Kidney (tissue), 13 donors: ENCODE measurements at regions not wholly inside any gene's neighbourhood (a gene's known extent, or its start where the extent isn't known, plus 50 kb on each side); places are given as distances from the start of the nearest gene placed in this dataset.

Experiments
- DNase-seq, 5 donors: peaks; one replicate each; pipeline ENCODE4 v3.0.0-alpha.2; 2013 to 2020
- FAIRE-seq: peaks from 2 replicates; lab custom pipeline; 2012; peaks lifted over from hg19 to GRCh38; lab: Jason Lieb, UNC
- H3K27ac ChIP-seq, 2 donors: one replicate each; pipeline ENCODE4 v1.7.0; 2013; ENCODE audit warnings: low read depth in 2 of 2, low read length in 2 of 2, inconsistent platforms in 1 of 2
- H3K27me3 ChIP-seq: one replicate; pipeline ENCODE4 v1.7.1; 2013; ENCODE audit warnings: low read length, inconsistent platforms; ENCODE audit not compliant: control insufficient read depth, insufficient read depth
- H3K36me3 ChIP-seq, 3 donors: one replicate each; pipeline versions ENCODE4 v1.7.0 to v1.7.1; 2013; ENCODE audit warnings: low read length in 3 of 3, control low read depth in 1 of 3, inconsistent platforms in 1 of 3; ENCODE audit not compliant: insufficient read depth in 3 of 3, control insufficient read depth in 2 of 3
- H3K4me1 ChIP-seq, 3 donors: one replicate each; pipeline versions ENCODE4 v1.7.0 to v1.7.1; 2013; ENCODE audit warnings: low read length in 3 of 3, inconsistent platforms in 1 of 3, low read depth in 1 of 3; ENCODE audit not compliant: control insufficient read depth in 2 of 3, insufficient read depth in 2 of 3
- H3K4me3 ChIP-seq, 3 donors: one replicate each; pipeline versions ENCODE4 v1.7.0 to v1.8.1; 2013; ENCODE audit warnings: low read length in 3 of 3, control low read depth in 1 of 3, inconsistent platforms in 1 of 3
- H3K9ac ChIP-seq, 3 donors: one replicate each; pipeline versions ENCODE4 v1.7.0 to v1.7.1; 2013; ENCODE audit warnings: low read length in 3 of 3, control low read depth in 1 of 3, inconsistent platforms in 1 of 3
- H3K9me3 ChIP-seq, 3 donors: one replicate each; pipeline versions ENCODE4 v1.7.0 to v1.7.1; 2013; ENCODE audit warnings: low read length in 3 of 3, control low read depth in 1 of 3, inconsistent platforms in 1 of 3; ENCODE audit not compliant: control insufficient read depth in 2 of 3, insufficient read depth in 1 of 3
- intact Hi-C: fragments of 100-400 bp; cut with DNase I; formaldehyde crosslinking; loops from one replicate; pipeline ENCODE4 v1.11.1; 2022
- TF ChIP-seq, protein P1 (sequence below): IDR thresholded peaks from 3 replicates; pipeline ENCODE4 v1.5.1; 2012; ENCODE audit warnings: mild to moderate bottlenecking, moderate library complexity, borderline replicate concordance; ENCODE audit not compliant: insufficient read depth; ENCODE audit errors: extremely low read depth
- donor health status: control.
- donor health status: control.
- donor health status: control.
- donor health status: control.
- donor health status: control.
- donor health status: DM: yes; HTN: yes; CAD: no.
- donor health status: Normal renal cell carcinoma (clear cell type).

- H3K27ac ChIP-seq = no peak overlapping the region
- no peaks in the 10 kb centered on the region for H3K27me3 ChIP-seq
- TF ChIP-seq, protein P1, sequence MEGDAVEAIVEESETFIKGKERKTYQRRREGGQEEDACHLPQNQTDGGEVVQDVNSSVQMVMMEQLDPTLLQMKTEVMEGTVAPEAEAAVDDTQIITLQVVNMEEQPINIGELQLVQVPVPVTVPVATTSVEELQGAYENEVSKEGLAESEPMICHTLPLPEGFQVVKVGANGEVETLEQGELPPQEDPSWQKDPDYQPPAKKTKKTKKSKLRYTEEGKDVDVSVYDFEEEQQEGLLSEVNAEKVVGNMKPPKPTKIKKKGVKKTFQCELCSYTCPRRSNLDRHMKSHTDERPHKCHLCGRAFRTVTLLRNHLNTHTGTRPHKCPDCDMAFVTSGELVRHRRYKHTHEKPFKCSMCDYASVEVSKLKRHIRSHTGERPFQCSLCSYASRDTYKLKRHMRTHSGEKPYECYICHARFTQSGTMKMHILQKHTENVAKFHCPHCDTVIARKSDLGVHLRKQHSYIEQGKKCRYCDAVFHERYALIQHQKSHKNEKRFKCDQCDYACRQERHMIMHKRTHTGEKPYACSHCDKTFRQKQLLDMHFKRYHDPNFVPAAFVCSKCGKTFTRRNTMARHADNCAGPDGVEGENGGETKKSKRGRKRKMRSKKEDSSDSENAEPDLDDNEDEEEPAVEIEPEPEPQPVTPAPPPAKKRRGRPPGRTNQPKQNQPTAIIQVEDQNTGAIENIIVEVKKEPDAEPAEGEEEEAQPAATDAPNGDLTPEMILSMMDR = no peak
- DNase-seq (peak in 2 of 5 donors; percentile 23 to 29), FAIRE-seq (no peak)
- intact Hi-C loops = no loop called here
- H3K4me3 ChIP-seq = no peak overlapping the region
- no peaks in the 10 kb centered on the region for H3K9me3 ChIP-seq
- peaks cover 0 to under 1% (median 0%) of the 10 kb centered on the region in 3 donors for H3K4me1 ChIP-seq
- peaks cover 0 to 6% (median 0%) of the 10 kb centered on the region in 3 donors for H3K36me3 ChIP-seq
- no peak overlapping the region for H3K9ac ChIP-seq
These were observed 57.3 kb downstream of the ARL6IP4 start for GRCh38 chr12:123037791-123038190.

GRCh38 chr12:123036466-123037285, 56.2 kb downstream of the ARL6IP4 start:
- TF ChIP-seq, protein P1 = no peak
- FAIRE-seq = no peak
- no peaks in the 10 kb centered on the region for H3K9me3 ChIP-seq
- no peaks in the 10 kb centered on the region for H3K4me1 ChIP-seq
- no peak overlapping the region for H3K9ac ChIP-seq
- intact Hi-C loops = no loop called here
- H3K4me3 ChIP-seq = no peak overlapping the region
- no peak overlapping the region for H3K27ac ChIP-seq
- peaks cover 0 to 6% (median 0%) of the 10 kb centered on the region in 3 donors for H3K36me3 ChIP-seq
- peak in 2 of 5 donors; percentile 11 to 29 for DNase-seq
- no peaks in the 10 kb centered on the region for H3K27me3 ChIP-seq

- H3K9me3 ChIP-seq = no peaks in the 10 kb centered on the region
- FAIRE-seq (no peak), DNase-seq (peak in 1 of 5 donors; percentile 16)
- no peaks in the 10 kb centered on the region for H3K27me3 ChIP-seq
- H3K27ac ChIP-seq = no peak overlapping the region
- intact Hi-C loops = no loop called here
- no peaks in the 10 kb centered on the region for H3K4me1 ChIP-seq
- H3K36me3 ChIP-seq = peaks cover 0 to 6% (median 0%) of the 10 kb centered on the region in 3 donors
- no peak overlapping the region for H3K4me3 ChIP-seq
- TF ChIP-seq, protein P1 = no peak
- H3K9ac ChIP-seq = no peak overlapping the region
These were observed 55.4 kb downstream of the ARL6IP4 start for GRCh38 chr12:123035841-123036240.
